CD4-positive, alpha-beta T cell treated with Interleukin-1 beta for 1 hour (primary cell): ENCODE measurements at regions not wholly inside any gene's neighbourhood (a gene's known extent, or its start where the extent isn't known, plus 50 kb on each side); places are given as distances from the start of the nearest gene placed in this dataset.
"Not testable (repeated sequence)": the region's sequence is repeated elsewhere in the genome, so short reads cannot be mapped to it uniquely, and the experiment has no call there.

Experiments used
- DNase-seq, 2 donors: peaks; one replicate each; pipeline ENCODE4 v3.0.0-alpha.2; 2020 to 2022

- DNase-seq, result no peak
Measured at GRCh38 chr11:134740590-134741261, 328.7 kb upstream of the B3GAT1 start.

DNA sequence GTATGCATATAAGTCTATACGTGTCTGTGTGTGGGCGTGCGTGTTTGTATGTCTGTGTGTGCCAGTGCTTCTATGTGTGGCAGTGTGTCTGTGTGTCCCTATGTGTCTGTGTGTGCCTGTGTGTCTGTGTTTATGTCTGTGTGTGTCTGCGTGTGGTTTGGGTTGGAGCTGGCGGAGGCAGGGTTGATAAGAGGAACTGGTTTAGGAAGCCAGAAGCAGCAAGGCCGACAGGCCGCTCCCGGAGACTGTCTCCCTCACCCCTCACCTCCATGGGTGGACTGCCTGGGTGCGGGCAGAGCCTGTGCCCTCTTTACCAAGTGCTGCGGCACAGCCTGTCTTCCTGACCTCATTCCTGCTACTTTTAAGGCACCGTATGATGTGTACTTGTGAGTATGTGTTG is 327.1 kb upstream of the B3GAT1 start:
- no peak for DNase-seq

DNA sequence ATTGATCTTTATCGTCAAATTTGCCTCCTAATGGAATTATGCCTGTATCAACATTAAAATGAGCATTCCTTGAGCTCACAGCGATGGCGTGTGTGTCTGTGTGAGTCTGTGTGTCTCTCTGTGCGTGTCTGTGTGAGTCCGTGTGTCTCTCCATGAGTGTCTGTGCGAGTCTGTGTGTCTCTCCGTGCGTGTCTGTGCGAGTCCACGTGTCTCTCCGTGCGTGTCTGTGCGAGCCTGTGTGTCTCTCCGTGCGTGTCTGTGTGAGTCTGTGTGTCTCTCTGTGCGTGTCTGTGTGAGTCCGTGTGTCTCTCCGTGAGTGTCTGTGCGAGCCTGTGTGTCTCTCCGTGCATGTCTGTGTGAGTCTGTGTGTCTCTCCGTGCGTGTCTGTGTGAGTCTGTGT is 326.5 kb upstream of the B3GAT1 start:
- DNase-seq, result no peak

DNA sequence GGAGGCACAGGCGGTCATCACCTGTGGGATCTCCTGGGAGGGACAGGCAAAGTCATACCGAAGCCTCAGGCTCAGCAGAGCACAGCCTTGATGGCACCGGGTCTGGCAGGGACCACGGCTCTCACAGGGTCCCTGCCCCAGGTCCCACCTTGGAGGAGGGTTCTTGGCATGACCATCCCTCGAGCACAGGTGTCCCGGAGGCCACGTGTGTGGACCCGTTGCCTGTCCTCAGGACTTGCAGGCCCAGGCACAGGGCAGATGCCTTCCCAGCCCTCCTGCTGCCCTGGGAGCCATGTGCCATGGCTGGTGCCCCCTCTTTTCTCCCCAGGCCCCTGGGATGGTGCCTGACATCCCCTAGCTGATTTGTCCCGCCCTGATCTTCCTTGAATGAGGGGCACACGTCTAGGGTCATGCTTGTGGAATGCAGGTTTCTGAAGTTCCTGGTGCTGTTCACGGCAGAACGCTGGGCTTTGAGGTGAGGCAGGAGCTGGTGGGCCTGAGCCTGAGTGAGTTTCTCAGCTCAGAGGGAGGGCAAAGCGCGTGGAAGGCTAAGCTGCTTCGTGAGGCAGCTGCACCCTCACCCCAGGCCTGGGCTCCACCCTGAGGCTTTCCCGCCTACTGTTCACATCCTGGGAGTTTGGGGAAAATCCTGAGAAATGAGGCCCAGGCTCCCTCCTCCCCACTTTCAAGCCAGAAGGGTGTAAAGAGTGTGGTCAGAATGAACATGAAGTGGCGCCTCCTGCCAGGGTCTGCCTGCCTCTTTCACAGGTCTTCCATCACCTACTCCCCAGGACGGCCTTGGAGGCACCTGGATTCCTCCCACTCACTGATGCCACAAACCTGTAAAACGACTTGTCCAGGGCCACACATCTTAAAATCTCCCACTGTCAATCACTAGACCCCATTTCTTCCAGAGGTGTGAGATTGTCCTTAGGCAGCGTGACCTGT is 325.8 kb upstream of the B3GAT1 start:
- DNase-seq, result no peak

DNA sequence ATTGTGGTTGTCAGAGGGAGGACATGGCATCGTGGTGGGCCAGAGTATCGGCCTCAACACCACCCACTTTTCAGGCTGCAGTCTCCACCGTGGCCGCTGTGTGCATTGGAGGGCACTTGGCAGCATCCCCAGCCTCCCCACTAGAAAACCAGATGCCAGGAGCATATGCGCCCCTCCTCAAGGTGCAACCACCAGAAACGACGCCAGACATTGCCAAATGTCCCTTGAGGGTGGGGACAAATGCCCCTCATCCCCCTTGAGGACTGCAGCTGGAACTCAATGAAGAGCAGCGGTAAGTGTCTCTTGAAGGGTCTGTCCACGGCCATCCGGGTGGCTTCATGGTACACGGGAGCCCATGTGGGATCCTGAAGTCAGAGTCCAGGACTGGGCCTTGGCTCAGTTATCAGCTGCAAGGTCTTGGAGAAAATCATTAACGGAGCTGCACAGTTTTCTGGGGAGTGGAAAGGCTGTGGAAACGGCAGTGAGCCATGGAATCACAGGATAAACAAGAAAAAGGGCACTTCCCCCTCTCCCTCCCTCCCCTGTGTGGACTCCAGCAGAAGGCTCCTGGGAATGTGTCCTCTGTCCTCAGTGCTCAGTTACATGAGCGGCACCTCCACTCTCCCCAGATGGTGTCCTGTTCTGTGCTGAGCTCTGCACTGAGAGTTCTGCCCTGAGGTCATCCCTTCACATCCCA is 324.4 kb upstream of the B3GAT1 start:
- no peak for DNase-seq

- no peak for DNase-seq
Measured at GRCh38 chr11:134734894-134735293, 322.9 kb upstream of the B3GAT1 start.

- DNase-seq, result no peak
Measured at GRCh38 chr11:134734141-134734845, 322.3 kb upstream of the B3GAT1 start.

DNA sequence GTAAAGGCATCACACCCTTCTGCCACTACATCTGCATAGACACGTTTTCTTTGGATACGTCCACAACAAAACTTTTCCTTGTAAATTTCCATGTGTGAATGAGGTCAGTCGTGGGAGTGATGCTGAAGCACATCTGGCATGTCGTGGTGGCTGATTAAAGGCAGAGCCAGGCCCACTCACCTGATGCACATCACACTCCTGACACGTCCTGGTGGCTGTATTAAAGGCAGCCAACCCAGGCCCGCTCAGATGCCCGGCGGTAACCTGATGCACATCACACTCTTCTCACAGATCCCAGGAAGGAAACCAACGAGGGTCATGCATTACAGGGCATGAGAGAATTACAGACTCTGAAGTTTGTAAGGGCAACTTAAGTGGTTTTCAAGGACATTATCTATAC is 321.6 kb upstream of the B3GAT1 start:
- no peak for DNase-seq

GRCh38 chr11:134731213-134731961 is 319.3 kb upstream of the B3GAT1 start:
- no peak for DNase-seq

DNA sequence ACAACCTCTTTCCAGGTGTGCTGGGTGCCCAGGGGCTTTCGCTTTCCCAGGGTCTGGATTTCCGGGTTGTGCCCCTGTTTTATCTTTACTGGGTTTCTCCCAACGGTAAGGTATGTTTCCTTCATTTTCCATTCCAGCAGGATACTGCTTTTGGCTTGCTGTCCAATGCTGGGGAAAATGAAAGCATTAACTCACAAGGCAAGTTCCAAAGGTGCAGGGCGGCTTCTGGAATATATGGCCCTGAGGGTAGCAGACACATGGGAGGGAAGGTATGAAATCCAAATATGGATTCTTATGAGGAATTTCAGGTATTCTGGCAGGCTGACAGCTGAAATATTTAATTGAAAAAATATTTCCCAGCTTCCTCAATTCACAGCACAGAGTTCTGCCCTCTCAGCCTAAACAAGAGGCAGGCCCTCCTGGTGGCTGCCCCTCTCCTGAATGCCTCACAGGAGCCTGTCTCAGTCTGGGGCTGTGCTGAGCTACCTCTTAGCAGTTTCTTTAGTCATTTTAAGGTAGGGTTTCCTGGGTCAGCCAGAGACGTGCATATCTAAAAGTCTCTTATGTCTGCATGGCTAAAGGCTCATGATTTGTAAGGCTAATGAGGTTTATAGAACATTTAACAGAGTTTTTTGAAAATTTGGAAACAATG is 318.6 kb upstream of the B3GAT1 start:
- no peak for DNase-seq

GRCh38 chr11:134730101-134730500 is 318.1 kb upstream of the B3GAT1 start:
- no peak for DNase-seq

- DNase-seq, result no peak
Measured at GRCh38 chr11:134728186-134728585, 316.1 kb upstream of the B3GAT1 start.

DNA sequence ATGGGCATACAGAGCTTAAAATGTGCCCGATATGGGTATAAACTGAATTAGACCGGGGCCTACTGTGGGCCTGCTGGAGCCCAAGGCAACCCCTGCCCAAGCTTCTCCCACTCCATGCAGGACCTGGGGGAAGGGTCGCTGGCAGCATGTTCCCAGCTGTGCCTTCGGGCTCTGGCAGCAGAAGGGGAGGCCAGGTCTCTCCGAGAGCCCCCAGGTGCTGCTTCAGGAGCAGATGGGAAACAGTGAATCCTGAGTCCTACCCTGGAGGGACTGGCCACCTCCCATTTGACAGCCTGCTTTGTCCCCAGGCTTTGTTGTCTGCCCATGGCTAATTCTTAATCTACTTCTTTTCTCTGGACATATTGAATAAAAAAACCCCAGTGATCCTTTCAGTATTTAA is 315.6 kb upstream of the B3GAT1 start:
- no peak for DNase-seq

DNA sequence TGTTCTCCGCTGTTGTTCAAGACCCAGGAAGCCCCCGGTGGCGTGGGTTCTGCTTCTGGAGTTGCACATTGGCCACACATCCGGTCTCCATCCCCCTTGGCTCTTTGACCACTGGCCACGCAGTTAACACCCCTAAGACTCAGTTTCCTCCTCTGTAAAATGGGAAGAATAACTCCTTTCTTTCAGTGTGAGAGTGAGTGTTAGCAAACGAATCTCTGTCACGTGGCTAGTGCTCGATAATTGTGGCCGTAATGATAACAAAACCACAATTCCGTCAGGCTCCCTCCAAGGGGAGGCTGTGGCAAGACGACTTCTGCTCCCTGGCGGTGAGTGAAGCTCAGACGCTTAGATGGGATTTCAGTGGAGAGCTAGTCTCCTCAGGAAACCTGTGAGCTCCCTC is 315.2 kb upstream of the B3GAT1 start:
- no peak for DNase-seq

- DNase-seq, result no peak
Measured at GRCh38 chr11:134725716-134726639, 313.9 kb upstream of the B3GAT1 start.

GRCh38 chr11:134725211-134725610 is 313.2 kb upstream of the B3GAT1 start:
- no peak for DNase-seq

- DNase-seq, result no peak
Measured at GRCh38 chr11:134724779-134725140, 312.7 kb upstream of the B3GAT1 start.

GRCh38 chr11:134724106-134724778 is 312.2 kb upstream of the B3GAT1 start:
- no peak for DNase-seq

GRCh38 chr11:134720691-134721070 is 308.6 kb upstream of the B3GAT1 start:
- not testable (repeated sequence) for DNase-seq
